Activated CD4-positive, alpha-beta T cell treated with anti-CD3 and anti-CD28 coated beads, Interleukin-2, amount 10 ng/mL, durations not matched to agents 7 days and 5 days (primary cell): ENCODE measurements at regions not wholly inside any gene's neighbourhood (a gene's known extent, or its start where the extent isn't known, plus 50 kb on each side); places are given as distances from the start of the nearest gene placed in this dataset.
"Not testable (repeated sequence)": the region's sequence is repeated elsewhere in the genome, so short reads cannot be mapped to it uniquely, and the experiment has no call there.

Experiments
- CTCF ChIA-PET: fragments of 350-600 bp; sonication (Branson Sonifier 250); formaldehyde crosslinking; loops from one replicate; lab custom pipeline; 2021; ENCODE audit warnings: antibody characterized with exemption; lab: Charles Lee
- POLR2A ChIA-PET: fragments of 350-600 bp; sonication (Branson Sonifier 250); formaldehyde crosslinking; loops from one replicate; lab custom pipeline; 2021; ENCODE audit warnings: antibody characterized with exemption; lab: Charles Lee
- DNase-seq: peaks from one replicate; pipeline ENCODE4 v3.0.0-alpha.2; 2020
- H3K27ac Mint-ChIP-seq: one replicate; pipeline ENCODE4 v1.8.0; 2021; ENCODE audit warnings: mild to moderate bottlenecking, moderate library complexity, mixed read lengths
- H3K27me3 Mint-ChIP-seq: one replicate; pipeline ENCODE4 v1.8.0; 2021; ENCODE audit warnings: mixed read lengths
- H3K36me3 Mint-ChIP-seq: one replicate; pipeline ENCODE4 v1.8.0; 2021; ENCODE audit warnings: low read depth, mixed read lengths
- H3K4me1 Mint-ChIP-seq: one replicate; pipeline ENCODE4 v1.8.0; 2021; ENCODE audit warnings: mixed read lengths
- H3K4me3 Mint-ChIP-seq: one replicate; pipeline ENCODE4 v1.8.0; 2021; ENCODE audit warnings: mild to moderate bottlenecking, moderate library complexity, mixed read lengths
- H3K9me3 Mint-ChIP-seq: one replicate; pipeline ENCODE4 v1.8.0; 2021; ENCODE audit warnings: mixed read lengths

DNA sequence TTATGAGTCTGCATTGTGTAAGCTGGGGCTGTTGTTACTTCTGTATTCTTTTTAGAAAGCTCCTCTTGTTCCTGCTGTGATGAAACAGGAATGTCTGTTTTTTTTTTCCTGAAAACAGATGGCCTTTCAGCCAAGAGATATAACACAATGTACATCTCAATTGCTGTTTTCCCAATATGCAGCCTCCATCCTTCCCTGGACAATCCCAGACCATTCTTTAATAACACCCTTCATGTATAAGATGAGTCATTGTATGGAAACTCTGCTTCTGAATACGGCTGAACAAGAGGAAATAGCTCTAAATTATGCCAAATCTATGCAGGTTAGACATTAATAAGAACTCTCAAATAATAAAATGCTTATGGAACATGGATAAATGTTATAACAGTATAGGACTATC, 60.2 kb upstream of the LRRC4C start:
- no peaks in the 10 kb centered on the region for H3K27me3 Mint-ChIP-seq
- no peak overlapping the region for H3K27ac Mint-ChIP-seq

GRCh38 chr11:41522391-41522790, 62.9 kb upstream of the LRRC4C start:
- H3K4me3 Mint-ChIP-seq: no peak overlapping the region
- H3K4me1 Mint-ChIP-seq: no peaks in the 10 kb centered on the region
- ChIA-PET CTCF (no interaction called here), POLR2A (no interaction called here)
- H3K27me3 Mint-ChIP-seq: no peaks in the 10 kb centered on the region
- no peak overlapping the region for H3K27ac Mint-ChIP-seq
- no peaks in the 10 kb centered on the region for H3K36me3 Mint-ChIP-seq
- DNase-seq: no peak
- peaks cover 5% of the 10 kb centered on the region for H3K9me3 Mint-ChIP-seq

More for the DNA sequence above, 60.2 kb upstream of the LRRC4C start:
- ChIA-PET POLR2A (no interaction called here), CTCF (no interaction called here)
- Mint-ChIP-seq H3K9me3 (peaks cover 3% of the 10 kb centered on the region), H3K4me3 (no peak overlapping the region), H3K36me3 (no peaks in the 10 kb centered on the region), H3K4me1 (no peaks in the 10 kb centered on the region)
- no peak for DNase-seq

DNA sequence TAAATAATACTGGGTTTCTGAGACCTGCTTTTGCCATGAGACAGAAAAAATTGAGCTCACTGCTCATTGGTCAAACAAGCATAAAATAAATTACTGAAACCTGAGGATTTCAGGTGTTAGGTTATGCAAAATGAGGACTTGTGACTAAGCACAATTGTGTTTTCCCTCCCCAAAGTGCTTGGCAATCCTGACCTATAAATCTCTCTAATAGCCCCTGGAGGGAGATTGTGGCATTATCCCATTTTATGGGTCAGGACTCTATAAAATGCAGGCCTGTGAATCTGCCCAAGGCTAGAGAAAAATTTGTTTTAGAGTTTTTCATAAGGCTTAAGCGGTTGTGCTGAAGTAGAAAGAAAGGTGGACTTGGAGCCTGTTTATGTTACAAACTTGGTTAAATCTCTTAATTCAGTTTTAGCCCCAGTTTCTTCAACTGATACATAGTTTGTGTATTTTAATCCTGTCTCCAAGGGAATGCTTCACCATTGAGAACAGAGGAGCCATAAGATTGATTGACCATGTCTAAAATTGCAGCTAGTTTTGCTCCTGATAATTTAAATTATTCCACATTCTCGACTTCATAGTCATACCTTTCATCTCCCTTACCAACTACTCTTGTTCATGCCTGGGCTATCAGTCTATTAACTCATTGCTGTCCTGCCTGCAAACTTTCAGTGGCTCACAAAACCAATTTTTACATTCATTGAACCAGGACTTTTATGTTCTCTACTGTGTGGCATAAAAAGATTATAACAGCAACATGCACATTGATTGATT, 63.6 kb upstream of the LRRC4C start:
- no peaks in the 10 kb centered on the region for H3K27me3 Mint-ChIP-seq
- no peaks in the 10 kb centered on the region for H3K36me3 Mint-ChIP-seq
- POLR2A ChIA-PET: no interaction called here
- no peak overlapping the region for H3K27ac Mint-ChIP-seq
- CTCF ChIA-PET: no interaction called here
- no peaks in the 10 kb centered on the region for H3K4me1 Mint-ChIP-seq
- H3K9me3 Mint-ChIP-seq: peaks cover 2% of the 10 kb centered on the region
- H3K4me3 Mint-ChIP-seq: no peak overlapping the region
- DNase-seq: no peak

DNA sequence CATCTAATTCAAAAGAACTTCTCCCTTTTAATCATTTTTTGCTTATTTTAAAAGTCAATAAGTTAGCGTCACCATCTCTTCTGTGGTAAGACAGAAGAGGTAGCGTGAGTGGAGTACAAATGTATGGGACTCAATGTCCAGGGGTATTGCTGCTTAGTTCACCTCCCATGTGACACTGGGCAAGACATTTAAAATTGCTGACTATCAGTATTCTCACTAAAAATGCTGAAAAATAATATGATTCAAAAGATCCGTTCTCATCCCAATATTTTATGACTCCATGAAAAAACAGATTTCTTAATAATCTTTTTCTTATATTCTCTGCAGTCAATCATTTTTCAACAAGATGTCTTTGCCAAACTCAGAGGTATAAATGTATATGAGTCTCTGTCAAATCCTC, 68.1 kb upstream of the LRRC4C start:
- peaks cover 8% of the 10 kb centered on the region for H3K9me3 Mint-ChIP-seq
- no peaks in the 10 kb centered on the region for H3K4me1 Mint-ChIP-seq
- H3K27me3 Mint-ChIP-seq: no peaks in the 10 kb centered on the region
- POLR2A ChIA-PET: no interaction called here
- no peak overlapping the region for H3K27ac Mint-ChIP-seq
- no peak for DNase-seq
- no peaks in the 10 kb centered on the region for H3K36me3 Mint-ChIP-seq
- CTCF ChIA-PET: no interaction called here
- H3K4me3 Mint-ChIP-seq: no peak overlapping the region

DNA sequence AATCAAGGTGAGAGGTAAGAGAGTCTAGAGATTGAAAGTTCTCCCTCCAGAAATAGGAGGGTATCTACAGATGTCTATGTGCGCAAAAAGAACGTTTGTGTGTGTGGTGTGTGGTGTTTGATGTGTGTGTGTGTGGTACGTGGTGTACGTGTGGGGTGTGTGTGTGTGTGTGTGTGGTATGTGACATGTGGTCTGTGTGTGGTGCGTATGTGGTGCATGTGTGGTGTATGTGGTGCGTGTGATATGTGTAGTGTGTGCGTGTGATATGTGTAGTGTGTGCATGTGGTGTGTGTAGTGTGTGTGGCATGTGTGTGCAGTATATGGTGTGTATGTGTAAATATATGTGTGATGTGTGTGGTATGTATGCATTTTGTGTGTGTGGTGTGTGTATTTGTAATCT, 73.0 kb upstream of the LRRC4C start:
- Mint-ChIP-seq H3K4me3 (no peak overlapping the region), H3K27ac (no peak overlapping the region), H3K27me3 (no peaks in the 10 kb centered on the region), H3K4me1 (no peaks in the 10 kb centered on the region), H3K9me3 (peaks cover 12% of the 10 kb centered on the region), H3K36me3 (no peaks in the 10 kb centered on the region)
- POLR2A ChIA-PET: no interaction called here
- CTCF ChIA-PET: no interaction called here
- no peak for DNase-seq

GRCh38 chr11:41533761-41534160, 74.3 kb upstream of the LRRC4C start:
- no peak for DNase-seq
- Mint-ChIP-seq H3K9me3 (peaks cover 17% of the 10 kb centered on the region), H3K36me3 (no peaks in the 10 kb centered on the region), H3K4me3 (no peak overlapping the region), H3K27me3 (no peaks in the 10 kb centered on the region), H3K4me1 (no peaks in the 10 kb centered on the region), H3K27ac (no peak overlapping the region)
- ChIA-PET CTCF (no interaction called here), POLR2A (no interaction called here)

DNA sequence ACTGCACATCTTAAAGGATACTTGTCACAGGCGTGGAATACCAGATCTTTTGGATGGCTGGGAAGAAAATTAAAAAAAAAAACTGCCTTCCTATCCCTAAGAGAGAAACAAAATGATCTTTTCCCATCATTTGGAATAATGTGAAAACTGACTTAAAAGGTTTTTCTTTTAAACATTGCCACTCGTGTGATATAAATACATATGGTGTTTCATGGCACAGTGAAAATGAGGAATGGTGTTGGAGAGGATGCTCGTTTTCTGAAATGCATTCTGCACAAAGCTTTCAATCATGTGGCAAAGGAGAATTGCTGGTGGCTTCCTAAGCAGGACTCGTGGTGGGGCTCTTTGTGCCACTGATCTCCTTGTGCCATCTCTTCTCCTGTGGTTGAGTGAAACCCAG, 74.9 kb upstream of the LRRC4C start:
- ChIA-PET CTCF (no interaction called here), POLR2A (no interaction called here)
- no peak overlapping the region for H3K27ac Mint-ChIP-seq
- H3K27me3 Mint-ChIP-seq: no peaks in the 10 kb centered on the region
- no peaks in the 10 kb centered on the region for H3K4me1 Mint-ChIP-seq
- peaks cover 13% of the 10 kb centered on the region for H3K9me3 Mint-ChIP-seq
- H3K4me3 Mint-ChIP-seq: no peak overlapping the region
- no peaks in the 10 kb centered on the region for H3K36me3 Mint-ChIP-seq
- no peak for DNase-seq

DNA sequence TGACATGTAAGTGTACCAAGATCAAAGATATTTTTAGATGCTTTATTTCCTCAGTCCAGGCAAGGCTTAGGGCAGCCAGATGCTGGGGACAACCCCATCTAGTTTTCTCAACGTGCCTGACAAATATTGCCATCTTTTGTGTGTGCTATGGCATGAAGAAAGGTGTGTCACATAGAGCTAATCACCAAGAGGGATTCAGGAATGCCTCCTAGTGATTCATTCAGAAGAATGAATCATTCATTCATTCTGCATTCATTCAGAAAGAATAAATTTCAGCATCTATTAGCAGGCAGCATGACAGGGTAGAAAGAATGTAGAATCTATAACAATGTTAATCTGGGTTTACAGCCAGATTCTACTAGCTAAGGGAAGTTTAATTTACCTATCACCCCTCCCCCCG, 75.4 kb upstream of the LRRC4C start:
- CTCF ChIA-PET: no interaction called here
- Mint-ChIP-seq H3K27ac (no peak overlapping the region), H3K36me3 (no peaks in the 10 kb centered on the region), H3K4me3 (no peak overlapping the region), H3K9me3 (peaks cover 10% of the 10 kb centered on the region), H3K4me1 (no peaks in the 10 kb centered on the region), H3K27me3 (no peaks in the 10 kb centered on the region)
- POLR2A ChIA-PET: no interaction called here
- no peak for DNase-seq

GRCh38 chr11:41536021-41536568, 76.6 kb upstream of the LRRC4C start:
- CTCF ChIA-PET: no interaction called here
- H3K27ac Mint-ChIP-seq: no peak overlapping the region
- no peak for DNase-seq
- H3K4me3 Mint-ChIP-seq: no peak overlapping the region
- no peaks in the 10 kb centered on the region for H3K36me3 Mint-ChIP-seq
- POLR2A ChIA-PET: no interaction called here
- no peaks in the 10 kb centered on the region for H3K27me3 Mint-ChIP-seq
- H3K9me3 Mint-ChIP-seq: peaks cover 12% of the 10 kb centered on the region
- H3K4me1 Mint-ChIP-seq: no peaks in the 10 kb centered on the region

GRCh38 chr11:41544902-41545301, 85.5 kb upstream of the LRRC4C start:
- H3K9me3 Mint-ChIP-seq: peaks cover 14% of the 10 kb centered on the region
- CTCF ChIA-PET, H3K4me1 Mint-ChIP-seq, DNase-seq, H3K4me3 Mint-ChIP-seq, H3K27me3 Mint-ChIP-seq, POLR2A ChIA-PET, H3K36me3 Mint-ChIP-seq, H3K27ac Mint-ChIP-seq: not testable (repeated sequence)

- CTCF ChIA-PET: no interaction called here
- Mint-ChIP-seq H3K4me1 (no peaks in the 10 kb centered on the region), H3K4me3 (no peak overlapping the region), H3K36me3 (no peaks in the 10 kb centered on the region), H3K27ac (no peak overlapping the region), H3K27me3 (no peaks in the 10 kb centered on the region), H3K9me3 (peaks cover 2% of the 10 kb centered on the region)
- DNase-seq: no peak
- POLR2A ChIA-PET: no interaction called here
Observed at GRCh38 chr11:41578421-41579051, 119.1 kb upstream of the LRRC4C start.

DNA sequence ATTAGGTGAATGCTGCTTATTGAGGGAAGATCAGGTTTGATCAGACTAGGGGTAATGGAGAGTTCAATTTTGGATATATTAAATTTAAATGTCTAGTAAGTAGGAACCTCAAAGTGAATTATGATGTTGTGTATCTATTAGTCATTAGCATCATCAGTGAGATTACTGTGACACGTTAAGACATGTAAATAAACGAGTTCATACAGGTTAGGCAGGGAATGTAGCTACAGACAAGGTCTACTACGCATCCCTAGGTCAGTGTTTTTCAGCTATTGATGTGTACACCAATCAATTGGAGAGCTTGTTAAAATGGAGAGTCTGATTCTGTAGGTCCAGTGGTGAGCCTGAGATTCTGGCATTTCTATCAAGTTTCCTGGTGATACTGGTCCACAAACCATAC, 120.1 kb upstream of the LRRC4C start:
- Mint-ChIP-seq H3K36me3 (no peaks in the 10 kb centered on the region), H3K4me3 (no peak overlapping the region), H3K4me1 (no peaks in the 10 kb centered on the region), H3K9me3 (peaks cover 9% of the 10 kb centered on the region), H3K27me3 (no peaks in the 10 kb centered on the region), H3K27ac (no peak overlapping the region)
- ChIA-PET POLR2A (no interaction called here), CTCF (no interaction called here)
- DNase-seq: no peak

GRCh38 chr11:41609511-41609910, 150.1 kb upstream of the LRRC4C start:
- POLR2A ChIA-PET: no interaction called here
- no peaks in the 10 kb centered on the region for H3K36me3 Mint-ChIP-seq
- H3K9me3 Mint-ChIP-seq: peaks cover 7% of the 10 kb centered on the region
- no peaks in the 10 kb centered on the region for H3K4me1 Mint-ChIP-seq
- H3K4me3 Mint-ChIP-seq: no peak overlapping the region
- H3K27ac Mint-ChIP-seq: no peak overlapping the region
- CTCF ChIA-PET: no interaction called here
- no peak for DNase-seq
- H3K27me3 Mint-ChIP-seq: no peaks in the 10 kb centered on the region
